HG02759 (cell line): ENCODE measurements at regions not wholly inside any gene's neighbourhood (a gene's known extent, or its start where the extent isn't known, plus 50 kb on each side); places are given as distances from the start of the nearest gene placed in this dataset.
A peak's percentile ranks its signal among the peaks of the same experiment; 100 is the strongest.
"Not testable (repeated sequence)": the region's sequence is repeated elsewhere in the genome, so short reads cannot be mapped to it uniquely, and the experiment has no call there.

Experiments used
- ATAC-seq: cut with Tn5 transposase; IDR thresholded peaks from one replicate; pipeline ENCODE4 v1.9.1; 2021; ENCODE audit warnings: mild to moderate bottlenecking, moderate library complexity; ENCODE audit not compliant: unreplicated experiment

DNA sequence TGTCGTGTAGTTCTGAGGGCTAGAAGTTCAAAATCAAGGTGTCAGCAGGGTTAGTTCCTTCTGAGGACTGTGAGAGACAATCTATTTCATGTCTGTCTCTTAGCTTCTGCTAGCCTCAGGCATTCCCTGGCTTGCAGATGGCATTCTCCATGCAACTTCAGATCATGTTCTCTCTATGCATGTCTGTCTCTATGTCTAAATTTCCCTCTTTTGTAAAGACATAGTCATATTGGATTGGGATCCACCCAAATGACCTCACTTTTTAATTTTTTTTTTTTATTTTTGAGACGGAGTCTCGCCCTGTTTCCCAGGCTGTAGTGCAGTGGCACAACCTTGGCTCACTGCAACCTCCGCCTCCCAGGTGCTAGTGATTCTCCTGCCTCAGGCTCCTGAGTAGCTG lies 104.6 kb downstream of the RAP2B start:
- no peak for ATAC-seq

DNA sequence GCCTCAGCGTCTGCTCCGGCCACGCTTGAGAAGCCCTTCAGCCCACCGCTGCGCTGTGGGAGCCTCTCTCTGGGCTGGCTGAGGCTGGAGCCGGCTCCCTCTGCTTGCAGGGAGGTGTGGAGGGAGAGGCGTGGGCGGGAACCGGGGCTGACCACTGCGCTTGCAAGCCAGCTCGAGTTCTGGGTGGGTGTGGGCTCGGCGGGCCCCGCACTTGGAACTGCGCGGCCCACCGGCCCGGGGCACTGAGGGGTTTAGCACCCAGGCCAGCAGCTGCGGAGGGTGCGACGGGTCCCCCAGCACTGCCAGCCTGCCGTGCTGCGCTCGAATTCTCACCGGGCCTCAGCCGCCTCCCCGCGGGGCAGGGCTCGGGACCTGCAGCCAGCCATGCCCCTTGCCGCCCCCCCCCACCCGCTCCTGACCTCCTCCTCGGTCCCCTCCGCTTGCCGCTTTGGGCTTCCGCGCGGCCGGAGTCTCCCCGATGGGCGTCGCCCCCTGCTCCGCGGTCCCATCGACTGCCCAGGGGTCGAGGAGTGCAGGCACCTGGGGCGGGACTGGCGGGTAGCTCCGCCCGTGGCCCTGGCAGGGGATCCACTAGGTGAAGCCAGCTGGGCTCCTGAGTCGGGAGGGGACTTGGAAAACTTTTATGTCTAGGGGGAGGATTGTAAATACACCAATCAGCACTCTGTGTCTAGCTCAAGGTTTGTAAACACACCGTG lies 106.7 kb downstream of the RAP2B start:
- no peak for ATAC-seq

- ATAC-seq = no peak
Measured at GRCh38 chr3:153269730-153270129, 107.7 kb downstream of the RAP2B start.

- ATAC-seq = no peak
Measured at GRCh38 chr3:153273217-153273616, 111.2 kb downstream of the RAP2B start.

DNA sequence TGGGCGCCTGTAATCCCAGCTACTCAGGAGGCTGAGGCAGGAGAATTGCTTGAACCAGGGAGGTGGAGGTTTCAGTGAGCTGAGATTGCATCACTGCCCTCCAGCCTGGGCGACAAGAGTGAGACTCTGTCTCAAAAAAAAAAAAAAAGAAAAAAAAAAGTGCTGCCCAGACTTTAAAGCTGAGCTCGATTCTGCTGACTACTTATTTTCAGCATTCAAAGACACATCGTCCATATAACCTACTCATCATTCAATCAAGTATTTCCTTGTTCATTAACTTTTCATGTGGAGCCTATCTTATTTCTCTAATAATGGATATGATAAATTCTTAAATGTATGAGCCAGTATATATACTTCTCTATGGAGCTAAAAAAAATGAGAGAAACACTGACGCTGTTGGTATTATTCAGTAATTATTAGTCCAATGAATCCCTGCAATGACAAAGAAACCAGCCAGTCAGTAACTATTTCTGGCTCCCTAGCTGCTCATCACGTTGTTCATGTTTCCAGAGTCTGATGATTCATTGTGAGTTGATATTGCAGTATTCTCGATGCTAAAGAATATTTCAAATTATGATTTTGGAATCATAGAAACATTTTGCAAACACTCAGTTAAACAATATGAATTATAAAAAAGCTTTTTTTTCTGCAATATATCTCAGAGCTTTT lies 111.9 kb downstream of the RAP2B start:
- ATAC-seq = no peak

DNA sequence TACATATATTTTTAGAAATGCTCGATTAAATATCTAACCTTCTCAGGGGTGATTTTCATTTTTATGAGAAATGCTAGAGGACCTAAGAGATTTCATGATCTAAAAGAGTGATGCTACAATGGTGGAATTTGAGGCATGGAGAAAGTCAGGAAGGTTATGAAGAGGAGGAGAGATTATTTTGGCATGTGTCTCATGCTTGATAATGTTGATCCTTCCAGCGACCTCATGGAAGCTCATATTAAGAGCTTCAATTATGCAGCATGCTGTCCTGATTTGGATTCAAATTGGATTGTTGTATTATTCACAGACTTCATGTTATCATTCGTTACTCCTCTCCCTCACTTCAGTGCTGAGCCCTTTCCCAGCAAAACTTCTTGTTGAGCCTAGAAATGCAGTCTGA lies 112.5 kb downstream of the RAP2B start:
- ATAC-seq = no peak

DNA sequence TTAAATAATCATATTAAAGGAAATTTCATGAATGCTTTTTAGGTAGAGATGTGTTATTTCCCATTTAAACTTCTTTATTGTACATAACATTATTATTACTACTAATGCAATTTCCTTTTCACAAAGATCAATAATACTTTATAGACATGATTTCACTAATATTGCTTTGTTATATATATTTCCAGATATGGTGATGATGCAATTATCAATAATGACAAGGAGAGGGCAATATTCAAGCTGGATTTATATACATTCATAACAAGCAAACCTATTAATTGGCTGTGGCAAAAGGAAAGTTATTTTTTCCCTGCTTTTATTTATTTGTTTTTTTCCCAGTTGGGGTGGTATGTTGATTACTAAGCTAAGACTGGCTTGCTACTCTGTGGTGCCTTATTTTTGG lies 113.5 kb downstream of the RAP2B start:
- no peak for ATAC-seq

GRCh38 chr3:153277029-153277428 lies 115.0 kb downstream of the RAP2B start:
- ATAC-seq = no peak

DNA sequence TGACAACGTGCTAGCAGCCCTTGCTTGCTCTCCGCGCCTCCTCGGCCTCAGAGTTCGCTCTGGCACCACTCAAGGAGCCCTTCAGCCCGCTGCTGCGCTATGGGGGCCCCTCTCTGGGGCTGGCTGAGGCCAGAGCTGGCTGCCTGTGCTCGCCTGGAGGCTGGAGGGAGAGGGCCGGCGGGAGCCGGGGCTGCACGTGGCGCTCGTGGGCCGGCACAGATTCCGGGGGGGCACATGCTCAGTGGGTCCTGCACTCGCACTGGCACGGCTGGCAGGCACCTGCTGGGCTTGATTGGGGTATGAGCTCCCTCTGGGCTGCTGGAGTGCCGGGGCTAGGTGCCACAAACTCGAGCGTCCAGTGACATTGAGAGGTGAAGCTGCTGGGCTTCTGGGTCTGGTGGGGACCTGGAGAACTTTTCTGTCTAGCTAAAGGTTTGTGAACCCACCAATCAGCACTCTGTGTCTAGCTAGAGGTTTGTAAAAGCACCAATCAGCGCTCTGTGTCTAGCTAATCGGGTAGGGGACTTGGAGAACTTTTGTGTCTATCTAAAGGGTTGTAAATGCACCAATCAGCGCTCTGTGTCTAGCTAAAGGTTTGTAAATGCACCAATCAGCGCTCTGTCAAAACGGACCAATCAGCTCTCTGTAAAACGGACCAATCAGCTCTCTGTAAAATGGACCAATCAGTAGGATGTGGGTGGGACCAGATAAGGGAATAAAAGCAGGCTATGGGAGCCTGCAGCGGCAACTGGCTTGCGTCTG lies 119.4 kb downstream of the RAP2B start:
- ATAC-seq = not testable (repeated sequence)

- no peak for ATAC-seq
Measured at GRCh38 chr3:153282355-153282754, 120.3 kb downstream of the RAP2B start.

DNA sequence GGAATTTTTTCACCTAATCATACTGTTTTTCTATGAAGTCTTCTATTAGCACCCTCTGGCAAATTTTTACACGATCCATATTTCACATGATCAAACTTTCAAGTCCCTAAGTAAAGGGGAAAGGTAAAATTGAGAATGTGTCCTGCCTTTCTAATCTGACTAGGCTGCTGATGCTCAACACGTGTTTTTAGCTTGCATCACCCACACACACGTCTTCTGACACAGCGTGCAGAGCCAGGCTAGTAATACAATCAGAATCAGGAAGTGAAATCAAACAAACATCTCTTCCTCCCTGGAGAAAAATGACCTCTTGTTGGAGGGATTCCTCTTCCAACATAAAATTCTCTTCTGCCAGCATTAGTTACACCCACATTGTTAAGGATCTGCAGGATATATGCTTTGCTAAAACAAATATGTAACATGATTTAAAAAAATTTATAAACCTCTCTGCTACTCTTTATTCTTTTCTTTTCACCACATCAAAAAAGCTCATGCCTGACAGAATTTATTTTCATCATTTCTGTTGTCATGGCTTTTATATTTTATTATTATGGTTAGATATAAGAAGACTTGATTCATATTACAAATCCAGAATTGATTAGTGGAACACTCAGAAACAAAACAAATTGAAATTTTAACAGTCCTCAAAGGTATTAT lies 122.4 kb downstream of the RAP2B start:
- ATAC-seq = peak; percentile 63

- ATAC-seq = no peak
Measured at GRCh38 chr3:153285194-153285641, 123.2 kb downstream of the RAP2B start.

DNA sequence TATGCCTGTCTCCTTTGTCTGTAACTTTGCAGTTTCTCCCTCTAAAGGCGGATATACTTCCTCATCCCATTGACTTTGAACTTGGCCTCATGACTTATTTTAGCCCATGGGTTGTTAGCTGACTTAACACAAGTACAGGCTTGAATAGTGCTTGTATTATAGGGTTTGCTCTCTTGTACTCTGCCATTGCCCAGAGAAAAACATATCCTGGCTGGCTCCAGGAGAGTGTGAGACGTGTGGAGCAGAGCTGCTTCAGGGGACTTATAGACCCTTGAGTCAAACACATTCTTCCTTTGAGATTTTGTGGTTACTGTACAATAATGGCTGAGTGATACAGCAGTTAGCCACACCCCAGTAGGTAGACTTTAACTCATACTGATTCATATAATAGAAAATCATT lies 124.0 kb downstream of the RAP2B start:
- ATAC-seq = no peak

- no peak for ATAC-seq
Measured at GRCh38 chr3:153287017-153287416, 125.0 kb downstream of the RAP2B start.

DNA sequence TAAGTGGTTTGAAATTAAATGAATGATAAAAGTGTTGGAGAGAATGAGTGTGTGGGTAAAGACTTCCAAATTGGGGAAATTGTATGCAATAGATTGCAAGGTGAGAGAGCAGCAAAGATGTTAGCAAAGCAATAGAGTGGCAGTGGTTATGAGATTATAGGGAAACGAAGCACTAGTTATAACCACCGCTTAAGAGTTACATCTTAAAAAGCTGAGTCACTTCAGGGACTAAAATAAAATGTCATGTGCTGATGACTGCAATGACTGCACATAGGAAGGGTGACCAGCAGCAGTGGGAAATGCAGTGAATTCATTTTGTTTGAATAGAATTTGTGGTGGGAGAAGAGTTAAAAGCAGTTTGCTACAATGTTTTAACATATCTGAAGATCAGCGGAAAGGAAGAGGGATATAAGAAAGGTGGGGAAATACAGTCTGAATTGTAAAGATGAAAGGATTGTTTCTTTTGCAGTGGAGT lies 127.3 kb downstream of the RAP2B start:
- no peak for ATAC-seq

DNA sequence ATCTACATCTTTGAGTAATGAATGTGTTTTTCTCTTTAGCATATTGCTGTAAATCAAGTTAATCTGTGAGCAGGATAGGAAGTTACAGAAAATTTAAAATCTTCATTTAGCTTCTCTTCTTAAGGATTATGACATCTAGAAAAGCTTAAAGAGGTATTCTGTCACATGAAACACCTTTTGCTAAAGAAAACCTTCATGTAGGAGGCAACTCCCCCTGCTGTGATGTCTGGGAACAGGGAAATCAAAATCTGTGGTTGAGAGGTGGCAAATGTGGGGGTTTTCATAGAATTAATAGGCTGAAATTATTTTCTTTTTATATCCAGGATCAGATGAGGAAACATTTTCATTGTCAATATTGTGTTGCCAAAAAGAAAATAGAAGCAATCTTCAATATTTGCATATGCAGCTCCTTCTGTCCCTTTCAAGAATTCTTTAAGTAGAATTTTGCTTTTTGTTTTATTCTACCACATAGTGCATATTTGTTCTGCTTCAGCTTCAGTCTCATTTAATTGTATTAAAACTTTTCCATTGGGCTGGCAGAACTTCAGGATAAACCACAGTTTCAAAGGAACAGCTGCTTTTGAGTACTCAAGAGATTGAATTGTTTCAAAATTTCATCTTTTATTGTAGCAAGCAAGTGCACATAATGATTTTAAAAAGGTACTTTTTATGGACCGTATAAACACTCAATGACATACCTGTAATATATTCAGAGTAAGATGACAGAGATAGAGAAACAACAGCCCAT lies 128.4 kb downstream of the RAP2B start:
- no peak for ATAC-seq

DNA sequence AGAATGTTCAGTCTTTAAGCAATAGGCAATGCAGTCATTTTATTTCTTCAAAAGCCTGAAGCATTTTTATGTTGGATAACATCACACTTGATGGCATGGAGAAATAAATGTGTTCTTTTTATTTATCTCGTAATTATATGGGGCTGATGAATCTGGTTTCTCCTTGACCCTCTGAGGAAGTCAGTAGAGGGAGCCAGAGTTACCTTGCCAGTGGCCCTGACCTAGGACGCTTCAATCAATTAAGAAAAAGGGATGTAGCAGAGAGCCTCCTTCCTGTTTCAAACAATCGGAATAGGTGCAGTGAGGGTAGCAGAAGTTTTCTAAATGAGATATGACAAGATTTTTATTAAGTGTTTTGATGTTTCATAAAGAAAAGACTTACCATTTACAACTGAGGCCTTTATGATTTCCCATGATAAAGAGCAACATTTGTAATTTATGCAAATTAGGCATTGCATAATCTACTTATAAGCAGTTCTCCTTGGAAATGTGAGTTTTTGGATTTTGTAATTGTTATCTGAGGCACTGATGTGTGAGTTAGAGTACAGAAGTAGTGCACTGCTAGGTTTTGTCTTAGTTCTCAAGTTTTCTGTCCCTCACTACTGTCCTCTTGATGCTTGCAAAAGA lies 129.1 kb downstream of the RAP2B start:
- no peak for ATAC-seq

- no peak for ATAC-seq
Measured at GRCh38 chr3:153293265-153293664, 131.2 kb downstream of the RAP2B start.

DNA sequence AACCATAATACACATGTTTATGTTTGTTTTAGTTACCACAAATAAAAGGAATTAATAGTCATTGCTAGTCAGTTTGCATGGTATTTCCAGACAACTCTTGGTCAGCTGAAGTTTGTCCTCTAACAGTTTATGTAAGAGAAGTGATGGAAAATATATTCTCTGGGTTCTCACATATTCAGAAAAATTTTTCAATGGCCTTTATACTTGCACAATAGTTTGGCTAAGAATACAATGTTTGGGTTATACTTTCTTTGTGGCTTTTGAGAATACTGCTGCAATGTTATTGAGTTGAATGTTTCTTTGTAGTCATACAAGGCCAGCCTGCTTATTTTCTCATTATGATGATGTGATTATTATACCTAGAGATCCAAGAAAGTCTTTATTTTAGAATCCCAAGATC lies 133.9 kb downstream of the RAP2B start:
- no peak for ATAC-seq

- no peak for ATAC-seq
Measured at GRCh38 chr3:153305189-153305588, 143.2 kb downstream of the RAP2B start.
